Natural killer cell (primary cell): ENCODE measurements at regions not wholly inside any gene's neighbourhood (a gene's known extent, or its start where the extent isn't known, plus 50 kb on each side); places are given as distances from the start of the nearest gene placed in this dataset.
"Not testable (repeated sequence)": the region's sequence is repeated elsewhere in the genome, so short reads cannot be mapped to it uniquely, and the experiment has no call there.

Experiments
- ATAC-seq, 3 donors: fragments of 150-1000 bp in 2 of 3; fragments of 200-7000 bp in 1 of 3; cut with Tn5 transposase; 1 replicate in 1 of 3; 2 replicates in 2 of 3; pipeline ENCODE4 v1.10.0; 2021; ENCODE audit warnings: mild to moderate bottlenecking in 2 of 3, moderate library complexity in 2 of 3
- DNase-seq, 2 donors: peaks; one replicate each; pipeline versions ENCODE4 v3.0.0 to v3.0.0-alpha.2; 2013 to 2021; ENCODE audit warnings: mixed read lengths in 1 of 2
- H3K27ac ChIP-seq: one replicate; pipeline ENCODE4 v1.5.1; 2013; ENCODE audit warnings: mild to moderate bottlenecking, low read length
- H3K27me3 ChIP-seq: one replicate; pipeline ENCODE4 v1.6.1; 2013; ENCODE audit warnings: low read length; ENCODE audit not compliant: control insufficient read depth, insufficient read depth
- H3K36me3 ChIP-seq: one replicate; pipeline ENCODE4 v1.6.1; 2013; ENCODE audit warnings: low read length; ENCODE audit not compliant: control insufficient read depth, insufficient read depth
- H3K4me1 ChIP-seq: one replicate; pipeline ENCODE4 v1.6.1; 2013; ENCODE audit warnings: low read length; ENCODE audit not compliant: control insufficient read depth, insufficient read depth
- H3K4me3 ChIP-seq: one replicate; pipeline ENCODE4 v1.5.1; 2013; ENCODE audit warnings: low read length
- H3K9me3 ChIP-seq: one replicate; pipeline ENCODE4 v1.6.1; 2013; ENCODE audit warnings: low read length; ENCODE audit not compliant: control insufficient read depth, insufficient read depth
- H3K27ac Mint-ChIP-seq, 2 donors: one replicate each; pipeline ENCODE4 v1.8.0; 2022; ENCODE audit warnings: mild to moderate bottlenecking in 2 of 2, mixed read lengths in 2 of 2, moderate library complexity in 1 of 2
- H3K27me3 Mint-ChIP-seq, 2 donors: one replicate each; pipeline ENCODE4 v1.8.0; 2022; ENCODE audit warnings: low read depth in 2 of 2, mixed read lengths in 2 of 2
- H3K36me3 Mint-ChIP-seq: one replicate; pipeline ENCODE4 v1.8.0; 2022; ENCODE audit warnings: mixed read lengths
- H3K4me1 Mint-ChIP-seq, 2 donors: one replicate each; pipeline ENCODE4 v1.8.0; 2022; ENCODE audit warnings: mixed read lengths in 2 of 2
- H3K4me3 Mint-ChIP-seq: one replicate; pipeline ENCODE4 v1.8.0; 2022; ENCODE audit warnings: mild to moderate bottlenecking, moderate library complexity, mixed read lengths
- H3K9me3 Mint-ChIP-seq, 2 donors: one replicate each; pipeline ENCODE4 v1.8.0; 2022; ENCODE audit warnings: mixed read lengths in 2 of 2
- WGBS: methylation state at CpG from one replicate; pipeline ENCODE4 v1.1.7; 2013; ENCODE audit warnings: missing lambda C conversion rate; ENCODE audit not compliant: insufficient coverage; 5-methylcytosine and 5-hydroxymethylcytosine counted together
- intact Hi-C: fragments of 100-400 bp; cut with micrococcal nuclease; formaldehyde crosslinking; loops from one replicate; pipeline ENCODE4 v1.14.2; 2022
- TF ChIP-seq, protein P1 (sequence below): fragments of 200-600 bp; IDR thresholded peaks from one replicate; pipeline ENCODE4 v1.8.0; 2022; ENCODE audit warnings: antibody characterized with exemption

DNA sequence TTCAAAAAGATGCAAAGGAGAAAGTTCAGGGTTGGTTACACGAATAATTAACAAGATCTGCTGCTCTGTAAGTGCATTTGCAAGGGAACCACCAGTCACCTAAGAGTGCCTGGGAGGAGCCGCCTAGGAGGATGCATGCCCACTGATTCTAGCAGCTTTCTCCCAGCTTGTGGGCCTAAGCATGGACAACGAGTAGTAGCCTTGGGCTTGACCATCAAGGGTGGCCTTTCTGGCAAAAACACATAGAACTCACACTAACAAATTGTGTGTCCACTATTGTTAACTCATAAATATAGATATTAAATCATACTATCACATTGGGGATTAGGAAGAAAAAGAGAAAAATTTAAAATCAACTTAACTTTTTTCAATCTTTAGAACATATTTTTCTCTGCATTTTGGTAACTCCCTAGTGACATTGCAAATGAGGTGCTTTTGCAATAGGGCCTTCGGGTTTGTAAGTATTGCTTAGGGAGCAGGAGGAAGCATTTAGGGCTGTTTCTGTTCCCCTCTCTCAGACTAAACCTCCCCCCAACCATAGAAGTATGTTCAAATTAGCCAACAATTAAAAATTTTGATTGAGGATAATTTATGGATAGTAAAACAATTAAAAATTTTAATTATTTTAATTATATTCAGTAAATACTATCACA, 57.3 kb upstream of the CEP295 start:
- no peak for ATAC-seq
- Mint-ChIP-seq H3K36me3 (no peaks in the 10 kb centered on the region), H3K27me3 (peaks cover 2 to 4% of the 10 kb centered on the region in 2 donors), H3K4me1 (no peaks in the 10 kb centered on the region), H3K4me3 (no peak overlapping the region), H3K9me3 (no peaks in the 10 kb centered on the region), H3K27ac (no peak overlapping the region)
- TF ChIP-seq, protein P1, sequence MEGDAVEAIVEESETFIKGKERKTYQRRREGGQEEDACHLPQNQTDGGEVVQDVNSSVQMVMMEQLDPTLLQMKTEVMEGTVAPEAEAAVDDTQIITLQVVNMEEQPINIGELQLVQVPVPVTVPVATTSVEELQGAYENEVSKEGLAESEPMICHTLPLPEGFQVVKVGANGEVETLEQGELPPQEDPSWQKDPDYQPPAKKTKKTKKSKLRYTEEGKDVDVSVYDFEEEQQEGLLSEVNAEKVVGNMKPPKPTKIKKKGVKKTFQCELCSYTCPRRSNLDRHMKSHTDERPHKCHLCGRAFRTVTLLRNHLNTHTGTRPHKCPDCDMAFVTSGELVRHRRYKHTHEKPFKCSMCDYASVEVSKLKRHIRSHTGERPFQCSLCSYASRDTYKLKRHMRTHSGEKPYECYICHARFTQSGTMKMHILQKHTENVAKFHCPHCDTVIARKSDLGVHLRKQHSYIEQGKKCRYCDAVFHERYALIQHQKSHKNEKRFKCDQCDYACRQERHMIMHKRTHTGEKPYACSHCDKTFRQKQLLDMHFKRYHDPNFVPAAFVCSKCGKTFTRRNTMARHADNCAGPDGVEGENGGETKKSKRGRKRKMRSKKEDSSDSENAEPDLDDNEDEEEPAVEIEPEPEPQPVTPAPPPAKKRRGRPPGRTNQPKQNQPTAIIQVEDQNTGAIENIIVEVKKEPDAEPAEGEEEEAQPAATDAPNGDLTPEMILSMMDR: no peak
- no peaks in the 10 kb centered on the region for H3K4me1 ChIP-seq
- intact Hi-C loops: no loop called here
- no peaks in the 10 kb centered on the region for H3K9me3 ChIP-seq
- whole genome bisulfite sequencing: 78% methylated on average over 3 of the region's 4 CpGs
- H3K4me3 ChIP-seq: no peak overlapping the region
- H3K27me3 ChIP-seq: no peaks in the 10 kb centered on the region
- H3K27ac ChIP-seq: no peak overlapping the region
- no peak for DNase-seq
- H3K36me3 ChIP-seq: no peaks in the 10 kb centered on the region

DNA sequence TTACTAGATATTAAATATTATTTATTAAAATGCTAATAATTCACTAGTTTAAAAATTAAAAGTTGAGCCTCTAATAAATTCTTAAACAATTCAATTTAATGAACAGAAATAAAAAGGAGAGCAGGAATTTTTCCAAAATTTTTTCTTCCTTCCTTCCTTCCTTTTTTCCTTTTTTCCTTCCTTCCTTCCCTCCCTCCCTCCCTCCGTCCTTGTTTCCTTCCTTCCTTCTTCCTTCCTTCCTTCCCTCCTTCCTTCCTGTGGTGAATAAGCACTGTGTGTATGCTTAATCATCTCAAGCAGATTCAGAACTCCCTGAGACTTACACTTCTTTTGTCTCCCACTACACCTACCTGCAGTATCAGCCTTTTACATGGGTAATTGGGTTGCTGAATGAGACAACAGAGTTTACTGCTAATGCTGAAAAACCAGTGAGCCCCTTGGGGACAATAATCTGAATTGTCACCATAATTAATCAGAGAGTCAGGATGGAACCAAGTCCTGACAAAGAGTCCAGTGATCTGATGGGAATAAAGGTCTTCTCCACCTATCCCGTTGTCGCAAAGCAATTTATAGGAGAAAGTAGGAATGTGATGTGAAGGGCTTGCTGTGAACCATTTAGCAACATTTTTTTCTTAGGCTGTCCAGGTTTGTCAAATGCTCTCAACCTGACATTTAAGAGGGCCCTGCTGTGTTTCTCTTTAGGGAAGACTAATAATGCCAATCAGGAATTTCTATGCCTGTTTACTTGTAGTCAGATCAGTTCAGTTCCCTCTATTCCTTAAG, 58.1 kb upstream of the CEP295 start:
- DNase-seq (no peak), ATAC-seq (no peak)
- Mint-ChIP-seq H3K9me3 (no peaks in the 10 kb centered on the region), H3K27ac (no peak overlapping the region), H3K36me3 (no peaks in the 10 kb centered on the region), H3K27me3 (peaks cover 4 to 6% of the 10 kb centered on the region in 2 donors), H3K4me1 (no peaks in the 10 kb centered on the region), H3K4me3 (no peak overlapping the region)
- intact Hi-C loops: no loop called here
- Histone ChIP-seq H3K4me1 (no peaks in the 10 kb centered on the region), H3K27me3 (no peaks in the 10 kb centered on the region), H3K9me3 (no peaks in the 10 kb centered on the region), H3K4me3 (no peak overlapping the region), H3K36me3 (no peaks in the 10 kb centered on the region), H3K27ac (no peak overlapping the region)
- TF ChIP-seq, protein P1: no peak
- WGBS: 100% methylated on average over 2 of the region's 3 CpGs

DNA sequence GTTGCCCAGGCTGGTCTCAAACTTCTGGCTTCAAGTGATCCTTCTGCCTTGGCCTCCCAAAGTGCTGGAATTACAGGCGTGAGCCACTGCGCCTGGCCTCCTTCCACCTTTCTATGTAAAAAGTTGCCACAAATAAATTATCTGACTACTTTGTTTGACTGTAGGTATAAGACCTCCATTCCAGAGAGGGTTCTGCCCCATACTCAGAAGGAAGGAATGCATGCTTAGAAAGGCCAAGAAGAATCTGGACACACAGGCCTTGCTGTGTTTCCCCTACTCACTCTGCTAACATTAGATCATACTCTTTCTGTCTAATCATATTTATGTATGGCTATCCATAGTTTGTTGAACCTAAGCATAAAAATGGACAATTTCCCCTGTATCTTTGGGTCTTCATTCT, 53.0 kb upstream of the SMCO4 start:
- DNase-seq, H3K4me3 ChIP-seq, H3K9me3 ChIP-seq, H3K36me3 Mint-ChIP-seq, H3K4me3 Mint-ChIP-seq, H3K27ac ChIP-seq, H3K4me1 Mint-ChIP-seq, H3K9me3 Mint-ChIP-seq, H3K27me3 ChIP-seq, H3K4me1 ChIP-seq, ATAC-seq, intact Hi-C loops, H3K27me3 Mint-ChIP-seq, H3K27ac Mint-ChIP-seq, H3K36me3 ChIP-seq: not testable (repeated sequence)
- 65% methylated on average over 2 of the region's 2 CpGs for WGBS
